IMR-90 (cell line): ENCODE measurements at regions not wholly inside any gene's neighbourhood (a gene's known extent, or its start where the extent isn't known, plus 50 kb on each side); places are given as distances from the start of the nearest gene placed in this dataset.

Experiments
- ATAC-seq: fragments of 200-7000 bp; cut with Tn5 transposase; 2 replicates; pipeline ENCODE4 v1.9.1; 2020; ENCODE audit warnings: low read depth, mild to moderate bottlenecking, moderate library complexity
- BruUV-seq: library from RNA; stranded (reverse); fragments of 400-500 nt; replicated peaks from 2 replicates; lab custom pipeline; 2021; lab: Mats Ljungman, UMichigan
- CTCF ChIA-PET: fragments of 300-600 bp; formaldehyde crosslinking; extraction: SDS; loops from one replicate; lab custom pipeline; 2021; ENCODE audit warnings: antibody characterized with exemption; lab: Yijun Ruan, JAX
- POLR2A ChIA-PET: fragments of 300-600 bp; sonication (Branson Sonifier 250); formaldehyde crosslinking; loops from one replicate; lab custom pipeline; 2022; ENCODE audit warnings: antibody characterized with exemption; ENCODE audit not compliant: unreplicated experiment; lab: Charles Lee
- DNase-seq: peaks from one replicate; pipeline ENCODE4 v3.0.0; 2013
- H2AFZ ChIP-seq: replicated peaks from 2 replicates; pipeline ENCODE3; 2013; ENCODE audit warnings: low read length, mild to moderate bottlenecking; ENCODE audit not compliant: poor library complexity
- H2AK5ac ChIP-seq: 2 replicates; pipeline ENCODE4 v1.6.1; 2013; ENCODE audit warnings: low read depth, low read length, inconsistent platforms
- H2AK9ac ChIP-seq: replicated peaks from 2 replicates; pipeline ENCODE3; 2013; ENCODE audit warnings: mild to moderate bottlenecking, low read depth, low read length, moderate library complexity; ENCODE audit not compliant: poor library complexity
- H2BK120ac ChIP-seq: 2 replicates; pipeline ENCODE4 v1.6.1; 2013; ENCODE audit warnings: low read depth, low read length, inconsistent platforms
- H2BK15ac ChIP-seq: 3 replicates; pipeline ENCODE4 v1.6.1; 2013; ENCODE audit warnings: low read depth, low read length, inconsistent platforms
- H2BK20ac ChIP-seq: 2 replicates; pipeline ENCODE4 v1.6.1; 2013; ENCODE audit warnings: low read depth, mild to moderate bottlenecking, inconsistent platforms, low read length, moderate library complexity
- H2BK5ac ChIP-seq: 2 replicates; pipeline ENCODE4 v1.6.1; 2013; ENCODE audit warnings: mild to moderate bottlenecking, low read depth, low read length, inconsistent platforms; ENCODE audit not compliant: poor library complexity, severe bottlenecking
- H3K14ac ChIP-seq: replicated peaks from 2 replicates; pipeline ENCODE4 v1.6.1; 2013; ENCODE audit warnings: low read depth, low read length, inconsistent platforms
- H3K18ac ChIP-seq: 2 replicates; pipeline ENCODE4 v1.6.1; 2013; ENCODE audit warnings: low read depth, low read length, control low read depth
- H3K23ac ChIP-seq: 2 replicates; pipeline ENCODE4 v1.6.1; 2013; ENCODE audit warnings: low read depth, low read length, inconsistent platforms
- H3K27ac ChIP-seq: 2 replicates; pipeline ENCODE4 v1.5.1; 2013; ENCODE audit warnings: mild to moderate bottlenecking, control low read depth, low read length; ENCODE audit not compliant: insufficient read depth
- H3K27me3 ChIP-seq: 2 replicates; pipeline ENCODE4 v1.6.1; 2013; ENCODE audit warnings: low read length; ENCODE audit not compliant: control insufficient read depth, insufficient read depth
- H3K36me3 ChIP-seq: 2 replicates; pipeline ENCODE4 v1.6.1; 2013; ENCODE audit warnings: low read length, mixed read lengths; ENCODE audit not compliant: control insufficient read depth, insufficient read depth
- H3K4ac ChIP-seq: 2 replicates; pipeline ENCODE4 v1.6.1; 2013; ENCODE audit warnings: low read depth, low read length, inconsistent platforms
- H3K4me1 ChIP-seq: 2 replicates; pipeline ENCODE4 v1.6.1; 2013; ENCODE audit warnings: low read length, mixed read lengths; ENCODE audit not compliant: control insufficient read depth, insufficient read depth
- H3K4me2 ChIP-seq: 2 replicates; pipeline ENCODE4 v1.6.1; 2013; ENCODE audit warnings: low read depth, mild to moderate bottlenecking, control low read depth, low read length, moderate library complexity
- H3K4me3 ChIP-seq: 2 replicates; pipeline ENCODE4 v1.5.1; 2013; ENCODE audit warnings: low read depth, mild to moderate bottlenecking, control low read depth, low read length, moderate library complexity; ENCODE audit not compliant: insufficient read depth
- H3K56ac ChIP-seq: 2 replicates; pipeline ENCODE4 v1.6.1; 2013; ENCODE audit warnings: low read length, inconsistent platforms; ENCODE audit not compliant: insufficient read depth; ENCODE audit errors: extremely low read depth
- H3K79me1 ChIP-seq, 2 experiments: 2 replicates each; pipeline ENCODE4 v1.6.1; 2013; ENCODE audit warnings: low read length in 2 of 2, inconsistent platforms in 1 of 2, low read depth in 1 of 2
- H3K9ac ChIP-seq: 2 replicates; pipeline ENCODE4 v1.6.1; 2013; ENCODE audit warnings: low read depth, low read length, control low read depth
- H3K9me1 ChIP-seq: 2 replicates; pipeline ENCODE4 v1.6.1; 2013; ENCODE audit warnings: low read length, inconsistent platforms; ENCODE audit not compliant: insufficient read depth
- H3K9me3 ChIP-seq: 2 replicates; pipeline ENCODE4 v1.6.1; 2013; ENCODE audit warnings: low read length; ENCODE audit not compliant: control insufficient read depth, insufficient read depth
- H4K20me1 ChIP-seq: 2 replicates; pipeline ENCODE4 v1.6.1; 2013; ENCODE audit warnings: low read length, inconsistent platforms; ENCODE audit not compliant: insufficient read depth
- H4K5ac ChIP-seq: 2 replicates; pipeline ENCODE4 v1.6.1; 2013; ENCODE audit warnings: mild to moderate bottlenecking, low read depth, low read length, control low read depth
- H4K8ac ChIP-seq, 2 experiments: 2 replicates each; pipeline ENCODE4 v1.6.1; 2013; ENCODE audit warnings: low read depth in 2 of 2, low read length in 2 of 2, control low read depth in 1 of 2, inconsistent platforms in 1 of 2
- H4K91ac ChIP-seq: 2 replicates; pipeline ENCODE4 v1.6.1; 2013; ENCODE audit warnings: low read depth, low read length, inconsistent platforms; ENCODE audit not compliant: insufficient read depth
- CEBPB ChIP-seq: IDR thresholded peaks from 2 replicates; pipeline ENCODE4 v1.6.1; 2012; ENCODE audit warnings: low read depth, low read length, improper control_type of control experiment
- MAFK ChIP-seq: IDR thresholded peaks from 2 replicates; pipeline ENCODE4 v1.6.1; 2012; ENCODE audit warnings: low read depth, low read length, improper control_type of control experiment
- RCOR1 ChIP-seq: IDR thresholded peaks from 2 replicates; pipeline ENCODE4 v1.6.1; 2012; ENCODE audit warnings: mild to moderate bottlenecking, low read length, improper control_type of control experiment; ENCODE audit not compliant: insufficient replicate concordance
- WGBS, 2 experiments: methylation state at CpG; one replicate each; pipeline versions ENCODE4 v1.1.5 to v1.1.7; 2013; ENCODE audit warnings: missing lambda C conversion rate in 2 of 2; ENCODE audit not compliant: insufficient read length in 1 of 2; ENCODE audit errors: extremely low coverage in 2 of 2; 5-methylcytosine and 5-hydroxymethylcytosine counted together
- dilution Hi-C: fragments of 300-500 bp; cut with HindIII; formaldehyde crosslinking; loops from one replicate; pipeline ENCODE4 v1.14.3; 2018; ENCODE audit warnings: low sequenced_read_pairs; ENCODE audit not compliant: unreplicated experiment
- in situ Hi-C: fragments of 300-500 bp; cut with MboI; formaldehyde crosslinking; loops from 3 replicates; pipeline ENCODE4 v1.14.3; 2019; ENCODE audit warnings: low sequenced_read_pairs, inconsistent platforms, mixed read lengths
- intact Hi-C: fragments of 100-400 bp; cut with micrococcal nuclease; formaldehyde crosslinking; loops from 2 replicates; pipeline ENCODE4 v1.10.0; 2022

DNA sequence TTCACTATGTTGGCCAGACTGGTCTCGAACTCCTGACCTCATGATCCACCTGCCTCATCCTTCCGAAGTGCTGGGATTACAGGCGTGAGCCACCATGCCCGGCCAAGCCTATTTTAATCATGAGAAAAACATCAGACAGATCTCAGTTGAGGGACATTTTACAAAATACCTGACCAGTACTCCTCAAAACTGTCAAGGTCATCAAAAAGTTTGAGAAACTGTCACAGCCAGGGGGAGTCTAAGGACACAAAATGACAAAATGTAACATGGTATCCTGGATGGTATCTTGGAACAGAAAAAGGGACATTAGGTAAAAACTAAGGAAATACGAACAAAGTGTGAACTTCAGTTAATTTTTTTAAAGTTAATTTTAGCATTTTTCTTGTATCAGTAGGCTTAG is 219.8 kb upstream of the PPP1R3A start:
- H4K5ac ChIP-seq, result no peak overlapping the region
- H3K9me1 ChIP-seq, result no peaks in the 10 kb centered on the region
- H2BK15ac ChIP-seq, result no peak overlapping the region
- no peak overlapping the region for H3K23ac ChIP-seq
- no peak overlapping the region for H2BK5ac ChIP-seq
- H4K20me1 ChIP-seq, result no peaks in the 10 kb centered on the region
- no peak overlapping the region for H2AK9ac ChIP-seq
- H3K79me1 ChIP-seq, result no peaks in the 10 kb centered on the region
- no peak overlapping the region for H2AK5ac ChIP-seq
- CTCF ChIA-PET, result no interaction called here
- no peak overlapping the region for H3K18ac ChIP-seq
- no peak overlapping the region for H3K56ac ChIP-seq
- no peaks in the 10 kb centered on the region for H3K4me1 ChIP-seq
- dilution Hi-C loops (no loop called here), intact Hi-C loops (no loop called here), in situ Hi-C loops (no loop called here)
- H4K91ac ChIP-seq, result no peak overlapping the region
- WGBS, 2 experiments, result 73% methylated on average over 4 of the region's 5 CpGs; no CpG with 5 or more reads in 1 of the 2 experiments
- no TSS peak for BruUV-seq
- no peak overlapping the region for H3K14ac ChIP-seq
- peak; percentile 57 for TF ChIP-seq MAFK
- TF ChIP-seq RCOR1, result no peak
- no peak for TF ChIP-seq CEBPB
- ATAC-seq (no peak), DNase-seq (no peak)
- H3K9ac ChIP-seq, result no peak overlapping the region
- POLR2A ChIA-PET, result no interaction called here
- H2BK20ac ChIP-seq, result no peak overlapping the region
- H4K8ac ChIP-seq, result no peak overlapping the region
- H3K27ac ChIP-seq, result no peak overlapping the region
- H2AFZ ChIP-seq, result no peak overlapping the region
- no peak overlapping the region for H2BK120ac ChIP-seq
- no peak overlapping the region for H3K4me2 ChIP-seq
- no peak overlapping the region for H3K4me3 ChIP-seq
- H3K9me3 ChIP-seq, result no peaks in the 10 kb centered on the region
- H3K36me3 ChIP-seq, result no peaks in the 10 kb centered on the region
- no peak overlapping the region for H3K4ac ChIP-seq
- H3K27me3 ChIP-seq, result no peaks in the 10 kb centered on the region
